Fibroblast of skin of right biceps (primary cell): ENCODE measurements at regions not wholly inside any gene's neighbourhood (a gene's known extent, or its start where the extent isn't known, plus 50 kb on each side); places are given as distances from the start of the nearest gene placed in this dataset.
"Not testable (repeated sequence)": the region's sequence is repeated elsewhere in the genome, so short reads cannot be mapped to it uniquely, and the experiment has no call there.

Source experiments
- DNase-seq: peaks from one replicate; pipeline ENCODE4 v3.0.0-alpha.2; 2013

DNA sequence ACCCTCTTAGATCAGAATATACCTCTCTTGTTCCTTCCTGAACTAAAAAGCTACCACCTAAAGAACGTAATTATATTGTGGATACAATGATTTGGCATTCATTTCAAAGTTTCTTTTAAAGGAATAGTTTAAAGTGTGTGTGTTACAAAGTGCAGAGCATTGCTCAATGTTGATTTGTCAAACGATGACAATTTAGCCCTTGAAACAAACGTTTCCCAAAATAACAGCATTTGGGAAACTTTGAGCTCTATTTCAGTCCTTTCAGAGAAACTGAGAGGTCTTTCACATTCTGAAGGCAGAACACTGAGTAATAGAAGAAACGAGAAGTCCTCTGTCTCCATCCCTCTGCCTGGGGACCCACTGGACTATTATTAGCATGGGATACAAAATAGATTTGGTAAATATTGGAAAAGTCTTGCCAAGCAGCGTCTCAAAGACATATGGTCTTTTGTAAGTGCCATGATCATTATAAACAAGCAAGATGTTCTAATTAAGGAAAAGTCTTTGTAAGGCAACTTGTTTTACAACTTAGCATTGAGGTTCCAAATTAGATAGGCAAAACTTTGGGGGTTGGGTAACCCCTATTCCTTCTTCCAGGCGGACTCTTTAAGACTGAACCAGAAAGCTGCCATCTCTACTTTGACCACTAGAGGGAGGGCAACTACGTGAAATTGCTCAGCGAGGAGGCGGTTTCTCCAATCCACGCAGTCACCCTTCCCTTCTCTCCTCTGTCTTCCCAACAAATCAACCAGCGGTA lies 208.8 kb downstream of the RNF144B start:
- DNase-seq: peak; percentile 60

DNA sequence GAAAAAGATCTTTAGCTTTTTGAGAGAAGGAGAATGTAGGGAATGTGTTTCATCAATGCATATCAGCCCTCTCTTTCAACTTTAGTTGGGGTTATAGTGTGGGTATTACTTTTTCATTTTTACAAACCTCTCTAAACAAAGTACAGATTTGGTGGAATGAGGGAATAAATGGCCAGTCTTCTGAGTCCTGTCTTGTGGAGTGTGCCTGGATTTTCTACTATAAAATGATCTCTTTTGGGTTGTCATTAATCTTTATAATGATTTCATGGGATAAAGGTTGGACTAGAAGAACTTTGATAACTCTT lies 209.3 kb downstream of the RNF144B start:
- DNase-seq: no peak

DNA sequence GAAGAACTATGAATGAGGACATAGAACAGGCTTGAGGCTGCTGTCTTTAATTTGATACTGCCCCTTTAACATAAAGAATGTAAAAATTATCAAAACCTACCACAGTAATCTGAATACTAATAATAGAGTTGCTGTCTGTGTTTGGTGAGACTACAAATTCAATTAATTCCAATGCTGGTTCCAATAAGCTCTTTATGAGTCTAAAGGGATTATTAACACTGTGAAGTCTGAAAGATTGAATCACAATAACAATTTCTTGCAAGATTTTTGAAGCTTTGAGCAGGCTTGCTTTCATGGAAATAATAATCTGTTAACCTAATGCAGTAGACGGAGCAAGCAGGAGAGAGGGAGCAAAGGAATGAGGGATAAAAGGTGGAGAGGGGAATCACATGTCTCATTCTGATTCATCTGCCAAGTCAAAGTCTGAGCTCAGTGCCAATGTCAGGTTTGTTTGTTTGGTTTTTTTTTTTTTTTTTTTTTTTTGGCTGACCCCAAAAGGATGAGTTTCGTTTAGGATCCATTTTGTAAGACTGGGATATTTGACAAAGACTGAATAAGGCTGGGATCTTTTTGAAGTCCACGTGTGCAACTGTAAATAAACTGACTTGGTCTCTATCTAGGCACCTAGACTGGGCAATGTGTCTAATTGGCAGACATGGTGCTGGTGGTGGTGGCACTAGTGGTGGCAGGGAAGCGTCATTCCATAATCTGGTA lies 211.6 kb downstream of the RNF144B start:
- no peak for DNase-seq

DNA sequence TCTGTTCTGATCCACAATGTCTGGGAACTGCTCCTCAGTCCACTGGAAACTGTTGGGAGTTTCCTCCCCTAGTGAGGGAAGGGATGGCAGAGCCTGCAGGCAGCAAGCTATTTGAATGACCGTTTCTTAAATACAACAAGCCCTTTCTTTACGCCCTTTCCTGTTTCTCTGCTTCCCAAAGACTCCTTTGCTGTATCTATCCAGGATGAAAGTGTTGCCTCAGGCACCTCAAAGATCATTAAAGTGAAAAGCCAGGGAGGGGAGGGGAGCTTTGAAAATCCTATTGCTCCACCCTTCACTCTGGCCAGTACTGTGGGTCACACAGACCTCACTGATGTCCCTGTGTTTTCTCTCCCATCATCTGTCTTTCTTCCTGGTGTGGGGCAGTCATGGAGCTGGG lies 213.1 kb downstream of the RNF144B start:
- DNase-seq: no peak

DNA sequence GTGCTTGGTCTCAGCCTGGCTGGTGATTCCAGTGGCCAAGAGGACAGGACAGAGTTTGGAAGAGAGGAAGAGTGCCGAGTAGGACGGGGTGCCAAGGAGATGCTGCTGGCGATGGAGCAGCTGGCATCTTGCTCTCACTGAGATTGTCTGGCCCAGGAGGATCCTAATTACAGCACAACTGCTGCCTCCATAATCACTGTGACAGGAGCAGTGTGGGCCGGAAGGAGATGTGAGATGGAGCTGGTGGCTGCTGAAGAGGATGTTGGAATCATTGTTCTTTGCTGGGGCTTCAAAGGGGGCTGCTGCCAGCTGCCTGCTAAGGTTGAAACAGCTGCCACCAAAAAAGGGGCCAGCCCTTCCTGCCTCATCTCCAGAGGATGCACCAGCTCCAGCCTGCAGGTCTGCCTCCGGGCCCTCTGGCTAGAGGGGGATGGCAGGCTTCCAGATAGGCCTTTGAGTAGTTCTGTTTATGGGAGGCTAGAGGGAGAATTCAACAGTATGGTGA lies 214.4 kb downstream of the RNF144B start:
- DNase-seq: no peak

DNA sequence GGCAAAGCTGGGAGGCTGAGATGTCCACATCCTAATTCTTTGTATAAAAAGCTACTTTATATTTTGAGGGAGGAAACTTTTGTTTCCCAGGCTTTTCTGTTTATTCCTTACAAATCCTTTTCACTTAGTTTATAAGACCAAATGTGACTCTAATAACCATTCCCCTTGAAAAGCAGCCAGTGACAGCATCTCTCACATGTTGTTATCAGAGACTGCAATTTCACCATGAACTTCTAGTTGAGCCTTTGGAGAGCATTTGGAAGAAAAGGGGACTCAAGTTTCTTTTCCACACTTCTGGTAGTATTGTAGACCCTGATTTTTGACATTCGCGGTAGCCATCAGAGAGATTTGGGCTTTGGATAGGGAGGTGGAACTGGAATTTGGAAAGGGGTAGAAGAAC lies 215.8 kb downstream of the RNF144B start:
- no peak for DNase-seq

DNA sequence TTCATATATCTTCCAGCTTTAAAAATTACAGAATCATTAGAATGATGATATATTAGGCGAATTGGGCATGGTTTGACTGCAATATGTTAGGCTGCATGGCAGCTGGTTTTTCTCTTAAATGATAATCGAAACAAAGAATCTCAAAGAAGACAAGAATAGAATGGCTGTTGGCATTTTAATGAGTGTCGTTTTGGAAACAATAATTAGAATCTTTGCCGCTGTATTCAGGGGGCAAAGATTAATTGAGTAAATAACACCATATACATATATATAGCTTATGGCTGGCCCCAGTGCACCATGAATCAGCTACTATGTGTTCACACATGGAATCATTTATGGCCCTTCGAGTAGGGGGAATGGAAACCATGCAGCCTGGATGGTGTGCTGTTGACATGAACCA lies 216.2 kb downstream of the RNF144B start:
- no peak for DNase-seq

DNA sequence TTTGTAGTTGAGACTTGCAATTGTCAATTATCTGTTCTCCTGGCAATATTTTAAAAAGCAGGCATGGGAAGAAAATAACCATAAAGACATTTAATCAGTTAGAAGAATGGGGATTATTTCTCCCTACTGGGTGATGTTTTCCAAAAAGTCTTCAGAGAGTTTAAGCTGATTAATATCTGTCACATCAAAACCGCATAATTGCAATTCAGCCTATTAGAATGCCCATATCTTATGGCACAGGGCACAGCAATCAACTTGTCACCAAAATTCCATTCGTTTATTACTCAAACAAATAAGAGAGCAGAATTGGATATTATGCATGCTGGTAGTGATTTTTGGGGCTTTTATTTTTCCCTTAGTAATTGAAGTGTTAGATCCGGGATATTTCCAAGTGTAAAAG lies 218.7 kb downstream of the RNF144B start:
- DNase-seq: no peak

DNA sequence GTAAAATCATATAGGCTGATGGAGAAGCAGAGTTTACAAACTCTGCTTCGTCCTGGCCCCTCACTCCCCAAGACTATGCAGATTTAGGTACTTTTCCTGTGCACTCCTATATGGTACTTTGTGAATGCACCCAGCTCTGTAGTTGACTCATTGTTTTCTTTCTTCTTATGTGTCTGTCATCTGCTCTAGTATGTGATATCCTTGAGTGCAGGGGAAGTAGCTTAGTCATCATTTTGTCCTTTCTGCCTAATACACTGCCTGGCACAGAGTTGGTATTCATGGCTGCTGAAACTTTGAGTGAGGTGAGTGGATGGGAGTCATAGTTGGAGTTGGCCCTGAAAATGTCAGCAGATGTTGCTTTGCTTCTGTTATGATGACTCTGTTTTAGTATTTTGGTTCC lies 222.6 kb downstream of the RNF144B start:
- DNase-seq: no peak

DNA sequence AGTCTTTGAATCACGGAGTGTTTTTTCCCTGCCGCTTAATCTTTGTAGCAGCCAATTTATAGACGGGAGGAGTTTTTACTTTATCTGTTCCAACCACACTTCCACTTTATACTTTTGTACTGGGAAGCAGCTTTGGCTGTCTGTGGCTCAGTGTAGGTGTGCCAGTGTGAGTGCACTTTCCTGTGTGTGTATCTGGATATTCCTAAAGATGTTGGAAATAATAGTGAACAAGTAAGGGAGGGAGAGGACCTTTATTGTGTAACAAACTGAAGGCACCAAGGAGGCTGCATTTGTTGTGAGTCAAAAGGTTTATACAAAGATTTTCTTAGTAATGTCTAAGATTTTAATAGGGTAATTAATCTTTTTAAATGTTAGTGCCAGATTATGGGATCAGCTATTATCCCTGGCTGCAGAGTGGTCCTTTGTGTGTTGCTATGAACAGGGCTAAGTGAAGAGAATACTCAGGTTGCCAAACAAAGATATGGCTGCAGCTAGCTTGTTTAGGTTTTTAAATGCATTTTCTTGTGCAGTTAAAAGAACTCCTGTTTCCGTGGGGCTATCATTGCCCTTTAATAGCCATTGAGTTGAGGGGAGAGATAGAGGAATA lies 226.3 kb downstream of the RNF144B start:
- DNase-seq: no peak

DNA sequence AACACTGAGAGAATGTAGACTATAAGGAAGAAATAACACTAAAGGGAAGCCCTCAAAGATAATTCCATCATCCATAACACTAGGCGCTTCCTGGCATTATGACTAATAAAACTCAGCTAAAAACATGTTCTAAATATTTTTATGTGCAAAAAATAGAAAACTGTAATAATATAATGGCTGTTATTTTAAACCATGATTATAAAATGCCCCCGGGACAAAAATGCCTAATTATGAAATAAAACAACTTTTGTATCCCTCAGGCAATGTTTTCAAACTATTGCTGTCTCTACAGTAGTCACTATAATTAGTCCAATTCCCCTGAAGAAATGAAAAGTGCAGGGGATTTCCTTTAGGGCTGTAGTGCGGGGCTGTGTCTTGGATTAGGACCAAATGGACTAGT lies 242.4 kb downstream of the RNF144B start:
- DNase-seq: no peak

DNA sequence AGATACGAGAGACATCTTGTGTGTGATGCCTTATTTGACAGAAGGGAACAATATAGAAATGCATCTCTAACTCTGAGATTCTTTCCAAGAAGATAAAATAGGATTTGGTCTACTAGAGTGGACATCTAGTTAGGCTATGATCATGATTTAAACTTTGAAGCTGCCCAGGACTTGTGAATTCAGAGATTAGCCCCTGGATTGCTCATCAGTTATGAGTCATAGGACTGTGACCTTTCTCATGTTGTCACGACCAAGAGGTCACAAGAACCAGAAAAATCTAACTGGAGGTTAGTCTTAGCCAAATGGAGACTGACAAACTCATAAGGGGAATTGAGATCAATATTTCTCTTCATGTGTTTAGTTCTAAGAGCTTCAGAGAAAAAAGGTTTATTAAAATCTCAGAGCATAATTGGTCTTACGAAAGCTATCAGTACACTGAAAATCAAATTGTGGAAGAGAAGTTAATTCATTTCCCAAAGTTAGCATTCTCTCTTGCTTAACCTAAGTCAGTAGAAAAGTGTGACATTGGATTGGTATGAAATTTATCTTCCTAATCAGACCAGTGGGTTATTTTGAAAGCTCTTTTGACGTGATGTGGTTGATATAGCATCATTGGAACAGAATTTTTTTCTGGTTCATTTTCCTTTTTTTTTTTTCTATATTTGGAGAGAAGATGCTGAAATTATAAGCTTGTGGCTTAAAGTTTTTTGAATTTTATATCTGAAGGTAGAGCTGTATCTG lies 245.7 kb downstream of the RNF144B start:
- no peak for DNase-seq

DNA sequence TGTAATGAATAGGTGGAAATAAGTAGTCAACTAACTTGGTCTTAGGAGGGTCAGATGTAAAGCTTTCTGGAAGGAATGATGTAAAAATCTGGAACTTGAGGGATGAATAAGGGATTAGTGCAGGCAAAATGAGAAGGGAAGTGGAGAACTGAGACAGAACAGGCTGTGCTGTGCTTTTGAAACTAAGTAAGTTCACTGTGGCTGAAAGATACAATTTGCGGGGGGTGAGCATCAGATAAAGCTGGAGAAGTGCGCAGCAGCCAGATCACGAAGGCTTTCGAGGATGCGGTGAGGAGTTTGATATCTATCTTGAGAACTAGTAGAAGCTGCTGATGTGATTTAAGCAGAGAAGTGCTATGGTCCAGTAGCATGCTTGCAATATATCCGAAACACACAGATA lies 247.8 kb downstream of the RNF144B start:
- DNase-seq: no peak

DNA sequence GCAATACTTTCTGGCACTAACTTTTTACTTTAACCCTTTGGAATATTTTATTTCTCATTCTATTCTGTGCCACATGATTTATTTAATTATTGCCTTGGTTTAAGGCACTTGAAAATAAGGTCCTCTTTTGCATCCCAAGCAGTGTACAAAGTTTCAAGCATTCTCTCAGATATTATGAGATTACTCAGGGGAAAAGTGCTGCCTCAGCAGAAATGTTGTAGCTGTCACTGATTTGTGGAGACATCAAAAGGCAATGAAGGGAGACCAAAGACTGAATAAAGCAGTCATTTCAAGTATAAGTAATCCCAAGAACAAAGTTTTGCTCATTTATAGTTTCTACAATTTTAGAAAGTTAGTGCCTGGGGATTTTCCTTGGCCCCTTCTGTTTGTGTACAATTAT lies 253.0 kb downstream of the RNF144B start:
- DNase-seq: no peak

DNA sequence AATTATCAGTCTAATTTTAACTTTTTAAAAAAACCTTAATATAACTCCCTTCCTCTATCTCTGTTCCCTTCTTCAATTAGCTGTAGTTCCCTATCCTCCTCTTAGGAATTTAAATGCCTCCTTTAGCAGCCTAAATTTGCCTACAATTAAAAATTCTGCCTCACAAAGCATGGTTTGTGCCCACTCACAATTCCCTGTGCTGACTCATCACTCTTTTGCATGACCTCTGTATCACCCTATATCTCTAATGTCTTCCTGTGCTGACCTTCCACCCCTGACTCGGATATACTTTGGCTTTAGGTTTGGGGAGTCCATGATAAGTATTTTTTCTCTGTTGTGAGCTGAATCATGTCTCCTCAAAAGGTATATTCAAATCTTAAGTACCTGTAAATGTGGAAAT lies 253.6 kb downstream of the RNF144B start:
- DNase-seq: no peak

DNA sequence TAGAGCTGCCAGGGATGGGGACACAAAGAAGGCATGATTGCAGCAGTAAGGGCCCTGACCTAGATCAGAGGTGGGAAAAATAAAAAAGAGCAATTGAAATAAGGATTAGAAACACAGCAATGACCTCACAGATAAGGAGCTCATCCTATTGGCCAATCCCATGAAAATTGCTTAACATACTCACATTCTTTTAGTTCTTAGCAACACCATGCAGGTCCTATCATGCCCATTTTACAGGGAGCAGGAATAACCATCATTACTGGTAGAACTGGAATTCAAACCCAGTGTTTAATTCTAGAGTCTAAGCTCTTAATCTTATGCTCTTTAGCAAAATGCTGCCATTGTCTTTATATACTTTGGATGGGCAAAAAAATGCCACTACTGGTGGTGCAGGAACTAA lies 267.7 kb downstream of the RNF144B start:
- DNase-seq: no peak

DNA sequence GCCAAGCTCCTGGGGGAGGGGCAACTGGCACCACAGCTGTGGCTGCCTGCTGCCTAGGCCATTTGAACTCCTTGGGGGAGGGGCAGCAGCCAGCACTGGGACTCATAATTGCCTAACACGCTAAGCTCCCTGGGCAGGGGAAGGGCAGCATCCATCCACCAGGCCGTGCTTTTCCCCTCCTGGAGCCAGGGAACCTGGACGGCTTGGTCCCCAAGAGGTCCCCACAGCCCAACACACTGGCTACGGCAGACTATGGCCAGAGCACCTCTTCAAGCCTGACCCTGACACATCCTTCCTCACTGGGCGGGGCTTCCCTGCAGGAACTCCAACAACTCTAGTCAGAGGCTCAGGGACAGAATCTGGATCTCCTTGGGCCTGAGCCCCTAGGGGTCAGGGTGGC lies 269.4 kb downstream of the RNF144B start:
- no peak for DNase-seq

DNA sequence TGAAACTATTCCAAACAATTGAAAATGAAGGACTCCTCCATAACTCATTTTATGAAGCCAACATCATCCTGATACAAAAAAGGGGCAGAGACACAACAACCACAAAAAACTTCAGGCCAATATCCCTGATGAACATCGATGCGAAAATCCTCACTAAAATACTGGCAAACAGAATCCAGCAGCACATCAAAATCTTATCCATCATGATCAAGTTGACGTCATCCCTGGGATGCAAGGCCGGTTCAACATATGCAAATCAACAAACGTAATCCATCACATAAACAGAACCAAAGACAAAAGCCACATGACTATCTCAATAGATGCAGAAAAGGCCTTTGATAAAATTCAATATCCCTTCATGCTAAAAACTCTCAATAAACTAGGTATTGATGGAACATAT lies 272.8 kb downstream of the RNF144B start:
- not testable (repeated sequence) for DNase-seq

DNA sequence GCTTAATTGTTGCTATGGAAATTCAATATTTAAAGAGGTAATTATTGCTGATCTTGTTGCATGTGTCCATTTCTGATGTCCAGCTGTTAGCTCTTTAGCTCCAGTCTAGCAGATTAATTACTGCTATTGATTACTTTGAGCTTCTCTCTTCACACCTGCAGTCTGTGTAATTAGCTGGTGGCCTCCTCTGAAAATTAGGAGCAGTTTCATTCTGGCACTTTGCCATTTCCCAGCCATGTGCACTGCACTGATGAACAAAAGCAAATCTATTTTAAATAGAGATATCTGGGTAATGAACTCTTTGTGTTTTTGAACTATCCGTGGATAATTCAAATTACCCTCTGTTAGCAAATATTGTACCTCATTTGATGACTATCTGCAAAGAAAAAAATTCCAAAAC lies 275.9 kb downstream of the RNF144B start:
- no peak for DNase-seq

DNA sequence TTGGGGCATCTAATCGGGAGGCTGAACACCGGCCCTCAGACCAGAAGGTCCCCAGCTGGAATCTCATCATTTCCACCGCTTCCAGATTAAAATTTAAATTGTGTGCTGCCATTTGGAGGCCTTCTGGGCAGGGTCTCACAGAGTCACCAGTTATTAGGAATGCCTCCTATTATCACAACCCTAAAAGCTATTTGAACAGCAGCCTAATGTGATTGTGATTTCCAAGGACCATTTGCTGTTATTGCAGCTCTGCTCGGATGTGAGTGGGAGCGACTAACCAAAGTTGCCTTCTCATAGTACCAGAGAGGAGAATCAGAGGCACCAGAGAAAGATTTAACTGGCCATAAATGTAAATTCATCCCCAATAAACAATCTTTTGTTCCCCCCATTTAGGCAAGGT lies 277.3 kb downstream of the RNF144B start:
- DNase-seq: no peak

DNA sequence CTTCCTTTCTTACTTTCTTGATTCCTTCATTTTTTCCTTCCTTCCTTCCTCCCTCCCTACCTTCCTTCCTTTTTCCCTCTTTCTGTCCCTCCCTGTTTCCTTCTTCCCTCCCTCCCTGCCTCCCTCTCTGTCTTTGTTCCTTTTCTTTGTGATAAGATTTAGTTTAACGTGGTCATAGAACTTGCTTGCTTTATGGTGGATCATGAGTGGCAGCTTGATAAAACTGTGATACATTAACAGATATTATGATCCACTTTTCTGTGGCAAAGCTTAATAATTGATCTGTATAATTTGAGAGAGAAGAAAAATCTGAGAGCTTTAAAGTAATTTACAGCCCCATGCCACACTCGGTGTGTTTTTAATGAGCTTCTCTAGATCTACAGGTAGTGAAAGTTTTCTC lies 280.5 kb downstream of the RNF144B start:
- no peak for DNase-seq

DNA sequence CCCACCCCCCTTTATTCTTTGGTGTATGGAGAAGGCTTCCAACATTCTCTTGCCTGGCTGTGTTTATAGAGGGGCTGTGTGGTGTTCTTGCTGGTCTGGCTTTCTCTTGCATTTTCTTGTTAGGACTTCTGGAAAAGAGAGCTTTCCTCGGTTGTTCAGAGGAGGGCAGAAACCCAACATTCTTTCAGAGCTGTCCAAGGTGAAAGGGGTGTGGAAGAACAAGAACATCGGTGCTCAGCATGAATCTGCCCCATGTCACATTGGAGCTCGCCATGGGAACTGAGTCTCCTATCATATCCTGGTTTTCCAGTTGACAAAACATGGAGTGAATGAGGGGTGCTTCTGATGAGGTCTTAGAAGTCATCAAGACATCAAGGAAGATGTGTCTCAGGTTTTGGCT lies 281.8 kb downstream of the RNF144B start:
- DNase-seq: no peak

DNA sequence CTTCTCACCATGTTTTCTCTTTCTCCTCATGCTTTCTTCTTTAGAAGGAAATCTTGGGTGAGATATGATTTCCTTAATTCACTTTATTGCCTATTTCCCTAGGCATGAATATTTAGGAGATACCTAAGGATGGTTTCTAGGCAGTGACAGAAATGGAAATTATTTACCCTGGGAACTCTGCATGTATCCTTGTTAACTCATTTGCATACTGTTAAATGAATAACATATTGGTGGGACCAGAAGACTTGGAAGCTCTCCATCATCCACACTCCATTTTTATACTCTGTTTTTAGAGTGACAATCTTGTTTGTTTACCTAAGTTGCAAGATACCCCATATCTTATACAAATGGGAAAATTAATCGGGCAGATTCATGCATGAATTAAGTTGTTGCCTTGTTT lies 285.7 kb downstream of the RNF144B start:
- DNase-seq: no peak

DNA sequence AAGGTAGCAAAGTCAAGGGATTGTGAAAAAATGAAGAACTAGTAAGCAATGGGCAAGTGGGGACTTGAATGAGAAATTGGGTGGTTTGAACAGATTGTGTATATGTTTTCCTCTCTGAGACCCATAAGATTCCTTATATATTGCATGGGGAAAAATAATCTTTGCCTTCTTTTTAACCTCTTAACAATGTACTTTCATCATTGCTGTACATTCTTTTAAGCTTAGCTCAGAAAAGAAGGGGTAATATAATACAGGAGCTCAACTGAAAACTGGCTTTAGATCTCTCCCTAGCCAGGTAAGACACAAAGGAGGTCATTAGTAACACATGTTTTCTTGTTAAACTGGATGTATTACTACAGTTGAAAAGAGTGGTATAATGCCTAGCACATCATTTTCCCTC lies 287.2 kb downstream of the RNF144B start:
- DNase-seq: no peak
